ENCODE measurements at regions not wholly inside any gene's neighbourhood (a gene's known extent, or its start where the extent isn't known, plus 50 kb on each side); places are given as distances from the start of the nearest gene placed in this dataset.

DNA sequence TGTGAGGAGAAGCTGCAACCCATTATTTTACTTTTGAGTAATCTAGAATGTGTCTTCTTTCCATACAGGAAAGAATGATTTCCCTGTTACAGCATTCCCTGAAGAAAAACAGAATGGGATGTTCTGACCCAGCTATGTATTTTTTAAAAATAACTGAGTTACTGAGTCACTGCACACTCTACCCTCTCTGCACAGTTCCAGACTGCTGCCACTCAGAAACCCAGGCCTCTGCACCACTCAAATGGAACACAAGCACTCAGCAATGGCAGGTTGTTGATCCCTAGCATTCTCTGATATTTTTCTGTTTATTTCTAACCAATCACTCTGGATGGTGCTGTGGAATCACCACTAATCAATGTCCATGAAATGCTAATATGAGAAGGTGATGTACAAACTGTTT, 1300.0 kb upstream of the FAM98A start:
- H3K4me1 ChIP-seq (ENCODE audit: control insufficient read depth, insufficient read depth, low read length), result no peaks in the 10 kb centered on the region
- no peaks in the 10 kb centered on the region for H3K27me3 ChIP-seq (ENCODE audit: control insufficient read depth, insufficient read depth, low read length, poor library complexity, severe bottlenecking)
- H3K36me3 ChIP-seq (ENCODE audit: control insufficient read depth, insufficient read depth, low read length), result no peaks in the 10 kb centered on the region
- no peak overlapping the region for H3K4me3 ChIP-seq (ENCODE audit: insufficient read depth, low read depth, low read length)
- H3K9me3 ChIP-seq (ENCODE audit: control insufficient read depth, low read length), result no peaks in the 10 kb centered on the region
- H3K27ac ChIP-seq (ENCODE audit: insufficient read depth, low read depth, low read length, poor library complexity, severe bottlenecking), result no peak overlapping the region

DNA sequence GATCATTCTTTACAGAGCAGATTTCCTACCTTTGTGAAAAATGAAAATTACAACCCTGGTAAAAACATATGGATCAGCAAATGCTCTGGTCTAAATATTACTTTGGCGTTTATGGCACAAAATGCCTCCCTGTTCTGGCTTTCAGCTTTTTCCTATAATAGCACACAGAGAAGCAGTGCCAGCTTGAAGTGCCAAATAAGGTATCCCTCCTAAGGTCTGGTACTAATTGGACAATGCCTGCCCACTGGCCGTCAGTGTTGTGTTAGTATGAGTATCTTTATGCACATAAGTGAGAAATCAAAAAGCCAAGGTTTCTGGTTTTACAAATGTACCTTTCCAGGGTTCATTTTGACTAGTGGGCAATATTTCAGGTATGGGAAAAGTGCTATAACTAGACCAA, 1293.7 kb upstream of the FAM98A start:
- Histone ChIP-seq H3K9me3 (ENCODE audit: control insufficient read depth, low read length) (no peaks in the 10 kb centered on the region), H3K27me3 (ENCODE audit: control insufficient read depth, insufficient read depth, low read length, poor library complexity, severe bottlenecking) (no peaks in the 10 kb centered on the region), H3K4me3 (ENCODE audit: insufficient read depth, low read depth, low read length) (no peak overlapping the region), H3K4me1 (ENCODE audit: control insufficient read depth, insufficient read depth, low read length) (no peaks in the 10 kb centered on the region), H3K27ac (ENCODE audit: insufficient read depth, low read depth, low read length, poor library complexity, severe bottlenecking) (no peak overlapping the region), H3K36me3 (ENCODE audit: control insufficient read depth, insufficient read depth, low read length) (no peaks in the 10 kb centered on the region)
- 86 to 96% methylated on average over 2 of the region's 2 CpGs for WGBS, 2 experiments

- no peaks in the 10 kb centered on the region for H3K4me1 ChIP-seq (ENCODE audit: control insufficient read depth, insufficient read depth, low read length)
- H3K36me3 ChIP-seq (ENCODE audit: control insufficient read depth, insufficient read depth, low read length), result no peaks in the 10 kb centered on the region
- H3K4me3 ChIP-seq (ENCODE audit: insufficient read depth, low read depth, low read length), result no peak overlapping the region
- no peak overlapping the region for H3K27ac ChIP-seq (ENCODE audit: insufficient read depth, low read depth, low read length, poor library complexity, severe bottlenecking)
- WGBS, 2 experiments, result 83 to 88% methylated on average over 3 to 4 of the region's 5 CpGs
- no peaks in the 10 kb centered on the region for H3K27me3 ChIP-seq (ENCODE audit: control insufficient read depth, insufficient read depth, low read length, poor library complexity, severe bottlenecking)
- H3K9me3 ChIP-seq (ENCODE audit: control insufficient read depth, low read length), result no peaks in the 10 kb centered on the region
Observed at GRCh38 chr2:34892256-34892655, 1293.2 kb upstream of the FAM98A start.

GRCh38 chr2:34875091-34875745, 1276.1 kb upstream of the FAM98A start:
- Histone ChIP-seq H3K4me3 (ENCODE audit: insufficient read depth, low read depth, low read length) (no peak overlapping the region), H3K9me3 (ENCODE audit: control insufficient read depth, low read length) (no peaks in the 10 kb centered on the region), H3K27ac (ENCODE audit: insufficient read depth, low read depth, low read length, poor library complexity, severe bottlenecking) (no peak overlapping the region), H3K4me1 (ENCODE audit: control insufficient read depth, insufficient read depth, low read length) (no peaks in the 10 kb centered on the region), H3K27me3 (ENCODE audit: control insufficient read depth, insufficient read depth, low read length, poor library complexity, severe bottlenecking) (no peaks in the 10 kb centered on the region), H3K36me3 (ENCODE audit: control insufficient read depth, insufficient read depth, low read length) (no peaks in the 10 kb centered on the region)
- 85 to 89% methylated on average over 3 to 4 of the region's 4 CpGs for WGBS, 2 experiments

GRCh38 chr2:34853646-34854045, 1254.5 kb upstream of the FAM98A start:
- no peaks in the 10 kb centered on the region for H3K36me3 ChIP-seq (ENCODE audit: control insufficient read depth, insufficient read depth, low read length)
- WGBS, 2 experiments, result 94% methylated on average over 5 of the region's 5 CpGs
- H3K4me1 ChIP-seq (ENCODE audit: control insufficient read depth, insufficient read depth, low read length), result no peaks in the 10 kb centered on the region
- H3K9me3 ChIP-seq (ENCODE audit: control insufficient read depth, low read length), result no peaks in the 10 kb centered on the region
- H3K27ac ChIP-seq (ENCODE audit: insufficient read depth, low read depth, low read length, poor library complexity, severe bottlenecking), result no peak overlapping the region
- no peaks in the 10 kb centered on the region for H3K27me3 ChIP-seq (ENCODE audit: control insufficient read depth, insufficient read depth, low read length, poor library complexity, severe bottlenecking)
- no peak overlapping the region for H3K4me3 ChIP-seq (ENCODE audit: insufficient read depth, low read depth, low read length)

- WGBS, 2 experiments, result 76 to 100% methylated on average over 1 to 2 of the region's 2 CpGs
- Histone ChIP-seq H3K9me3 (ENCODE audit: control insufficient read depth, low read length) (no peaks in the 10 kb centered on the region), H3K27me3 (ENCODE audit: control insufficient read depth, insufficient read depth, low read length, poor library complexity, severe bottlenecking) (no peaks in the 10 kb centered on the region), H3K4me3 (ENCODE audit: insufficient read depth, low read depth, low read length) (no peak overlapping the region), H3K4me1 (ENCODE audit: control insufficient read depth, insufficient read depth, low read length) (no peaks in the 10 kb centered on the region), H3K27ac (ENCODE audit: insufficient read depth, low read depth, low read length, poor library complexity, severe bottlenecking) (no peak overlapping the region), H3K36me3 (ENCODE audit: control insufficient read depth, insufficient read depth, low read length) (no peaks in the 10 kb centered on the region)
Observed at GRCh38 chr2:34851804-34852203, 1252.7 kb upstream of the FAM98A start.

DNA sequence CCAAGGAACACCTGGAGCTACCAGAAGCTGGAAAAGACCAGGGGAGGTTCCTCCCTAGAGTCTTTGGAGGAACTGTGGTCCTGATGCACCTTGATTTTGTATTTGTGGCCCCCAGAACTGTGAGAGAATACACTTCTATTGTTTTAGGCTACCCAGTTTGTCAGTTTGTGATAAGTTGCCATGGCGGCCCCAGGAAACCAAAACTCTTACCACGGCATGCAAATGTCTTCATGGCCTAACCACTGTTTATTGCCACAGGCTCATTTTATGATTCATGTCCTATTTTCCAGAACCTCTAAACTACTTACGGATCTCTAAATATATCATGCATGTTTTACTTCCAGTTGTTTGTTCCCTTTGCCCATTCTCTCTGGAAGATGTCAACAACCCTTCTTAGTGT, 1250.7 kb upstream of the FAM98A start:
- no peaks in the 10 kb centered on the region for H3K9me3 ChIP-seq (ENCODE audit: control insufficient read depth, low read length)
- H3K27me3 ChIP-seq (ENCODE audit: control insufficient read depth, insufficient read depth, low read length, poor library complexity, severe bottlenecking), result no peaks in the 10 kb centered on the region
- WGBS, 2 experiments, result 92 to 95% methylated on average over 3 of the region's 3 CpGs
- no peaks in the 10 kb centered on the region for H3K4me1 ChIP-seq (ENCODE audit: control insufficient read depth, insufficient read depth, low read length)
- no peaks in the 10 kb centered on the region for H3K36me3 ChIP-seq (ENCODE audit: control insufficient read depth, insufficient read depth, low read length)
- H3K4me3 ChIP-seq (ENCODE audit: insufficient read depth, low read depth, low read length), result no peak overlapping the region
- H3K27ac ChIP-seq (ENCODE audit: insufficient read depth, low read depth, low read length, poor library complexity, severe bottlenecking), result no peak overlapping the region

DNA sequence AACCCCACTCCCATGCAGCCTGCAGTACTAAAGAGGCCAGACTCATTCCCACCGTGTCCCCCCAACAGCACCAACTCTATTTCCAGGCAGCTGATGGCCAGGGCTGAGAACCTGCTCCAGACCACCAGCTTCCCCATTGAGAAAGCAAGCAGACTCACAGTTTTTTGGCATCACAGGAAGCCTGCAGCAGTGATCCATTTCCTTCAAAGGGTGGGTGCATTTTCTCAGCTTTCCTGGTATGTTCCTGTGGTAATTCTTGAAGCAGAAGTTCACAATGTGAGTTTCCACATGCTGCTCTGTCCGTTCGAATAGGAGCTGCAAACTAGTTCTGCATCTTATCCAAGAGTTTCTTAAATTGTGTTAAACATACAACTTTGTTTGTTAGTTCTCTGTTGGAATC, 1249.6 kb upstream of the FAM98A start:
- no peaks in the 10 kb centered on the region for H3K36me3 ChIP-seq (ENCODE audit: control insufficient read depth, insufficient read depth, low read length)
- H3K4me1 ChIP-seq (ENCODE audit: control insufficient read depth, insufficient read depth, low read length), result no peaks in the 10 kb centered on the region
- no peaks in the 10 kb centered on the region for H3K27me3 ChIP-seq (ENCODE audit: control insufficient read depth, insufficient read depth, low read length, poor library complexity, severe bottlenecking)
- WGBS, 2 experiments, result 98 to 99% methylated on average over 3 of the region's 3 CpGs
- no peak overlapping the region for H3K27ac ChIP-seq (ENCODE audit: insufficient read depth, low read depth, low read length, poor library complexity, severe bottlenecking)
- no peak overlapping the region for H3K4me3 ChIP-seq (ENCODE audit: insufficient read depth, low read depth, low read length)
- no peaks in the 10 kb centered on the region for H3K9me3 ChIP-seq (ENCODE audit: control insufficient read depth, low read length)

GRCh38 chr2:34848132-34848531, 1249.0 kb upstream of the FAM98A start:
- Histone ChIP-seq H3K27ac (ENCODE audit: insufficient read depth, low read depth, low read length, poor library complexity, severe bottlenecking) (no peak overlapping the region), H3K36me3 (ENCODE audit: control insufficient read depth, insufficient read depth, low read length) (no peaks in the 10 kb centered on the region), H3K27me3 (ENCODE audit: control insufficient read depth, insufficient read depth, low read length, poor library complexity, severe bottlenecking) (no peaks in the 10 kb centered on the region), H3K4me1 (ENCODE audit: control insufficient read depth, insufficient read depth, low read length) (no peaks in the 10 kb centered on the region), H3K4me3 (ENCODE audit: insufficient read depth, low read depth, low read length) (no peak overlapping the region), H3K9me3 (ENCODE audit: control insufficient read depth, low read length) (no peaks in the 10 kb centered on the region)
- WGBS, 2 experiments, result 91 to 95% methylated on average over 2 of the region's 2 CpGs

GRCh38 chr2:34844629-34845028, 1245.5 kb upstream of the FAM98A start:
- H3K27me3 ChIP-seq (ENCODE audit: control insufficient read depth, insufficient read depth, low read length, poor library complexity, severe bottlenecking), result no peaks in the 10 kb centered on the region
- no peaks in the 10 kb centered on the region for H3K36me3 ChIP-seq (ENCODE audit: control insufficient read depth, insufficient read depth, low read length)
- no peak overlapping the region for H3K27ac ChIP-seq (ENCODE audit: insufficient read depth, low read depth, low read length, poor library complexity, severe bottlenecking)
- H3K9me3 ChIP-seq (ENCODE audit: control insufficient read depth, low read length), result no peaks in the 10 kb centered on the region
- no peaks in the 10 kb centered on the region for H3K4me1 ChIP-seq (ENCODE audit: control insufficient read depth, insufficient read depth, low read length)
- H3K4me3 ChIP-seq (ENCODE audit: insufficient read depth, low read depth, low read length), result no peak overlapping the region

GRCh38 chr2:34838408-34838807, 1239.3 kb upstream of the FAM98A start:
- Histone ChIP-seq H3K4me1 (ENCODE audit: control insufficient read depth, insufficient read depth, low read length) (no peaks in the 10 kb centered on the region), H3K4me3 (ENCODE audit: insufficient read depth, low read depth, low read length) (no peak overlapping the region), H3K36me3 (ENCODE audit: control insufficient read depth, insufficient read depth, low read length) (no peaks in the 10 kb centered on the region), H3K27ac (ENCODE audit: insufficient read depth, low read depth, low read length, poor library complexity, severe bottlenecking) (no peak overlapping the region), H3K27me3 (ENCODE audit: control insufficient read depth, insufficient read depth, low read length, poor library complexity, severe bottlenecking) (no peaks in the 10 kb centered on the region), H3K9me3 (ENCODE audit: control insufficient read depth, low read length) (no peaks in the 10 kb centered on the region)
- 96 to 98% methylated on average over 2 to 3 of the region's 3 CpGs for WGBS, 2 experiments

All from ectodermal cell (in vitro differentiated cells).